ENCODE measurements at regions not wholly inside any gene's neighbourhood (a gene's known extent, or its start where the extent isn't known, plus 50 kb on each side); places are given as distances from the start of the nearest gene placed in this dataset.
A peak's percentile ranks its signal among the peaks of the same experiment; 100 is the strongest.

GRCh38 chr20:51085769-51086168, 62.9 kb upstream of the KCNG1 start:
- no peaks in the 10 kb centered on the region for H3K9me2 ChIP-seq
- no peaks in the 10 kb centered on the region for H4K20me1 ChIP-seq (ENCODE audit: insufficient read depth)
- no peak overlapping the region for H3K4me2 ChIP-seq
- H3K4me3 ChIP-seq (ENCODE audit: low read depth in 2 of 2, low read length in 1 of 2), result no peak overlapping the region
- H3K36me3 ChIP-seq (replicated peaks in 1 of 2; ENCODE audit: control insufficient read depth in 1 of 2, insufficient read depth in 2 of 2, low read length in 1 of 2), result no peaks in the 10 kb centered on the region
- no peak overlapping the region for H3K27ac ChIP-seq (ENCODE audit: low read depth in 2 of 2, low read length in 1 of 2)
- no peaks in the 10 kb centered on the region; a peak in 1 of 4 replicates for H3K4me1 ChIP-seq (ENCODE audit: control insufficient read depth in 1 of 2, insufficient read depth in 2 of 2, low read depth in 1 of 2, low read length in 1 of 2)
- CTCF ChIA-PET, result interaction anchor here (0.8 to 1.2 kb wide), 4 partner anchors 20 to 220 kb away, joined by 3 read pairs; no protein-coding TSS in a partner anchor
- DNase-seq, result no peak
- H3K9me3 ChIP-seq, result no peaks in the 10 kb centered on the region
- H2AFZ ChIP-seq (ENCODE audit: low read depth), result no peak overlapping the region
- H3F3A ChIP-seq (replicated peaks; ENCODE audit: insufficient read depth), result no peaks in the 10 kb centered on the region
- WGBS (ENCODE audit: low lambda C conversion rate), result 60% methylated on average over 4 of the region's 4 CpGs
- H3K9ac ChIP-seq, result no peak overlapping the region
- POLR2A ChIA-PET, result no interaction called here
- TF ChIP-seq RXRA (IDR thresholded peaks at IDR 0.05; ENCODE audit: borderline replicate concordance, low read depth) (no peak), USF1 (IDR thresholded peaks at IDR 0.05; ENCODE audit: borderline replicate concordance, low read depth) (peak; percentile 51; the same call in 1 of the 2 replicates)
- H3K27me3 ChIP-seq (ENCODE audit: insufficient read depth), result peaks cover 31% of the 10 kb centered on the region
- H3K79me2 ChIP-seq (ENCODE audit: insufficient read depth), result no peaks in the 10 kb centered on the region

- Histone ChIP-seq H2AFZ (ENCODE audit: low read depth) (no peak overlapping the region), H3K4me1 (ENCODE audit: control insufficient read depth in 1 of 2, insufficient read depth in 2 of 2, low read depth in 1 of 2, low read length in 1 of 2) (no peaks in the 10 kb centered on the region; a peak in 1 of 4 replicates), H3K36me3 (replicated peaks in 1 of 2; ENCODE audit: control insufficient read depth in 1 of 2, insufficient read depth in 2 of 2, low read length in 1 of 2) (no peaks in the 10 kb centered on the region), H3K9ac (no peak overlapping the region), H3F3A (replicated peaks; ENCODE audit: insufficient read depth) (no peaks in the 10 kb centered on the region), H3K27me3 (ENCODE audit: insufficient read depth) (peaks cover 24% of the 10 kb centered on the region), H3K79me2 (ENCODE audit: insufficient read depth) (no peaks in the 10 kb centered on the region), H4K20me1 (ENCODE audit: insufficient read depth) (no peaks in the 10 kb centered on the region), H3K9me2 (no peaks in the 10 kb centered on the region), H3K9me3 (no peaks in the 10 kb centered on the region), H3K4me2 (no peak overlapping the region), H3K27ac (ENCODE audit: low read depth in 2 of 2, low read length in 1 of 2) (no peak overlapping the region), H3K4me3 (ENCODE audit: low read depth in 2 of 2, low read length in 1 of 2) (no peak overlapping the region)
- no peak for TF ChIP-seq RCOR1 (IDR thresholded peaks at IDR 0.05; ENCODE audit: low read length)
- no peak for TF ChIP-seq FOXJ3 (CRISPR knock-in tag; IDR thresholded peaks at IDR 0.05)
- 73% methylated on average over 10 of the region's 10 CpGs for WGBS (ENCODE audit: low lambda C conversion rate)
- DNase-seq, result no peak
- ChIA-PET POLR2A (no interaction called here), CTCF (interaction anchor here (0.9 to 1.2 kb wide), 3 partner anchors 23 to 221 kb away, joined by 3 read pairs; no protein-coding TSS in a partner anchor)
These were observed 61.9 kb upstream of the KCNG1 start for GRCh38 chr20:51084593-51085377.

DNA sequence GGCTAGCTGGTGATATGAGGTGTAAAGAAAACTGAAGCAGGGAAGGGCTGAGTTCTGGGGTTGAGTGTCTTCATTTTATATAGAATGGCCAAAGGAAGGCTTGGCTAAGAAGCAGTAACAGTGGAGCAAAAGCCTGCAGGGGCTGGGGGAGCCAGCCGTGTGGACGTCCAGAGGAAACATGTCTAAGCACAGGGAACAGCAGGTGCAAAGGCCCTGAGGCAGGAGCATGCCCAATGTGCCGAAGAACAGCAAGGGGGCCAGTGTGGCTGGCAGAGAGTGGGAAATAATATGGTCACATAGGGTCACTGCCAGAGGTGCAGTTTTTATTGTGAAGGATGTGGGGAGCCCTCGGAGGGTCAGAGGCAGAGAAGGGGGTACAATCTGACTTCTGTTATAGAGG, 60.5 kb upstream of the KCNG1 start:
- Histone ChIP-seq H3K27me3 (ENCODE audit: insufficient read depth) (peaks cover 24% of the 10 kb centered on the region), H3K4me3 (ENCODE audit: low read depth in 2 of 2, low read length in 1 of 2) (no peak overlapping the region), H3K9ac (no peak overlapping the region), H3K4me1 (ENCODE audit: control insufficient read depth in 1 of 2, insufficient read depth in 2 of 2, low read depth in 1 of 2, low read length in 1 of 2) (no peaks in the 10 kb centered on the region; a peak in 1 of 4 replicates), H3K9me2 (no peaks in the 10 kb centered on the region), H3K4me2 (no peak overlapping the region), H4K20me1 (ENCODE audit: insufficient read depth) (no peaks in the 10 kb centered on the region), H3F3A (replicated peaks; ENCODE audit: insufficient read depth) (no peaks in the 10 kb centered on the region), H3K9me3 (no peaks in the 10 kb centered on the region), H3K36me3 (replicated peaks in 1 of 2; ENCODE audit: control insufficient read depth in 1 of 2, insufficient read depth in 2 of 2, low read length in 1 of 2) (no peaks in the 10 kb centered on the region), H3K79me2 (ENCODE audit: insufficient read depth) (no peaks in the 10 kb centered on the region), H2AFZ (ENCODE audit: low read depth) (no peak overlapping the region), H3K27ac (ENCODE audit: low read depth in 2 of 2, low read length in 1 of 2) (no peak overlapping the region)
- TF ChIP-seq ZBTB33 (IDR thresholded peaks at IDR 0.05; ENCODE audit: borderline replicate concordance, low read depth) (no peak), POLR2AphosphoS5 (IDR thresholded peaks at IDR 0.05; ENCODE audit: low read depth, low read length) (no peak), RFX5 (IDR thresholded peaks at IDR 0.05; ENCODE audit: low read length) (no peak), MEF2A (IDR thresholded peaks at IDR 0.05; ENCODE audit: borderline replicate concordance, low read depth) (no peak), MXI1 (IDR thresholded peaks at IDR 0.05; ENCODE audit: low read depth, low read length) (no peak), TCF12 (IDR thresholded peaks at IDR 0.05) (no peak), RXRA (IDR thresholded peaks at IDR 0.05; ENCODE audit: borderline replicate concordance, low read depth) (no peak), TAF1 (IDR thresholded peaks at IDR 0.05; ENCODE audit: borderline replicate concordance, low read depth, low read length) (no peak), CHD2 (IDR thresholded peaks at IDR 0.05; ENCODE audit: low read length, partially characterized antibody) (no peak)
- WGBS (ENCODE audit: low lambda C conversion rate), result 20% methylated on average over 3 of the region's 4 CpGs
- CTCF ChIA-PET, result no interaction called here
- POLR2A ChIA-PET, result no interaction called here
- DNase-seq, result no peak

All from SK-N-SH (cell line).